Hepatocyte (in vitro differentiated cells): ENCODE measurements at regions not wholly inside any gene's neighbourhood (a gene's known extent, or its start where the extent isn't known, plus 50 kb on each side); places are given as distances from the start of the nearest gene placed in this dataset.

Experiments
- DNase-seq: peaks from one replicate; pipeline ENCODE4 v3.0.0-alpha.2; 2016; ENCODE audit warnings: low spot score
- H2AFZ ChIP-seq: fragments of 200-600 bp; sonication (generic); 2 replicates; pipeline ENCODE4 v1.6.0; 2016; ENCODE audit warnings: antibody characterized with exemption, mild to moderate bottlenecking
- H3K27ac ChIP-seq: fragments of 200-600 bp; sonication (generic); 2 replicates; pipeline ENCODE4 v1.5.1; 2016; ENCODE audit warnings: mild to moderate bottlenecking
- H3K27me3 ChIP-seq: fragments of 200-600 bp; sonication (generic); 2 replicates; pipeline ENCODE4 v1.6.1; 2016
- H3K36me3 ChIP-seq: fragments of 200-600 bp; sonication (generic); replicated peaks from 2 replicates; pipeline ENCODE4 v1.5.1; 2016; ENCODE audit warnings: low read depth; ENCODE audit not compliant: insufficient read depth
- H3K4me1 ChIP-seq: fragments of 200-600 bp; sonication (generic); 2 replicates; pipeline ENCODE4 v1.5.1; 2016; ENCODE audit warnings: mild to moderate bottlenecking, moderate library complexity; ENCODE audit not compliant: insufficient read depth
- H3K4me2 ChIP-seq: fragments of 200-600 bp; sonication (generic); 2 replicates; pipeline ENCODE4 v1.6.0; 2016
- H3K4me3 ChIP-seq: fragments of 200-600 bp; sonication (generic); 2 replicates; pipeline ENCODE4 v1.5.1; 2016; ENCODE audit warnings: mild to moderate bottlenecking
- H3K79me2 ChIP-seq: fragments of 200-600 bp; sonication (generic); 2 replicates; pipeline ENCODE4 v1.6.0; 2017; ENCODE audit warnings: mild to moderate bottlenecking
- H3K9me2 ChIP-seq: fragments of 200-600 bp; sonication (generic); replicated peaks from 2 replicates; pipeline ENCODE4 v1.6.0; 2017; ENCODE audit warnings: mild to moderate bottlenecking; ENCODE audit not compliant: insufficient read depth
- H3K9me3 ChIP-seq: fragments of 200-600 bp; sonication (generic); 2 replicates; pipeline ENCODE4 v1.5.1; 2016; ENCODE audit warnings: low read depth, mild to moderate bottlenecking
- H4K20me1 ChIP-seq: fragments of 200-600 bp; sonication (generic); 2 replicates; pipeline ENCODE4 v1.6.0; 2016; ENCODE audit warnings: mild to moderate bottlenecking; ENCODE audit not compliant: insufficient read depth, poor library complexity, severe bottlenecking
- CTCF ChIP-seq: fragments of 200-600 bp; sonication (generic); IDR thresholded peaks from 2 replicates; pipeline ENCODE4 v1.5.1; 2016; ENCODE audit warnings: antibody characterized with exemption, mild to moderate bottlenecking; ENCODE audit not compliant: poor library complexity
- EZH2 ChIP-seq: fragments of 200-600 bp; sonication (generic); IDR thresholded peaks from 2 replicates; pipeline ENCODE4 v1.6.1; 2016; ENCODE audit warnings: antibody characterized with exemption, mild to moderate bottlenecking, borderline replicate concordance
- EZH2phosphoT487 ChIP-seq: fragments of 200-600 bp; sonication (generic); IDR thresholded peaks from one replicate; pipeline ENCODE4 v1.6.1; 2018; ENCODE audit warnings: antibody characterized with exemption, mild to moderate bottlenecking, low read depth, moderate library complexity; ENCODE audit not compliant: unreplicated experiment, severe bottlenecking
- whole genome bisulfite sequencing: methylation state at CpG from one replicate; pipeline ENCODE4 v1.1.6; 2016; ENCODE audit warnings: low lambda C conversion rate; ENCODE audit errors: missing lambda C conversion rate; 5-methylcytosine and 5-hydroxymethylcytosine counted together

GRCh38 chr4:170231377-170231776 lies 141.6 kb upstream of the AADAT start:
- Histone ChIP-seq H4K20me1 (no peaks in the 10 kb centered on the region), H3K9me3 (no peaks in the 10 kb centered on the region), H3K36me3 (no peaks in the 10 kb centered on the region), H2AFZ (no peak overlapping the region), H3K4me1 (no peaks in the 10 kb centered on the region), H3K27ac (no peak overlapping the region), H3K79me2 (no peaks in the 10 kb centered on the region), H3K4me3 (no peak overlapping the region), H3K4me2 (no peak overlapping the region), H3K9me2 (no peaks in the 10 kb centered on the region), H3K27me3 (no peaks in the 10 kb centered on the region)
- WGBS = 68% methylated on average over 1 of the region's 1 CpG
- no peak for TF ChIP-seq EZH2
- no peak for TF ChIP-seq EZH2phosphoT487
- no peak for TF ChIP-seq CTCF
- DNase-seq = no peak

- H3K9me2 ChIP-seq = no peaks in the 10 kb centered on the region
- no peaks in the 10 kb centered on the region for H4K20me1 ChIP-seq
- H3K27ac ChIP-seq = no peak overlapping the region
- no peak for TF ChIP-seq EZH2phosphoT487
- no peak for TF ChIP-seq CTCF
- TF ChIP-seq EZH2 = no peak
- no peak overlapping the region for H3K4me2 ChIP-seq
- 59% methylated on average over 5 of the region's 5 CpGs for WGBS
- H2AFZ ChIP-seq = no peak overlapping the region
- H3K9me3 ChIP-seq = no peaks in the 10 kb centered on the region
- H3K4me1 ChIP-seq = no peaks in the 10 kb centered on the region
- no peaks in the 10 kb centered on the region for H3K36me3 ChIP-seq
- no peaks in the 10 kb centered on the region for H3K27me3 ChIP-seq
- no peaks in the 10 kb centered on the region for H3K79me2 ChIP-seq
- no peak overlapping the region for H3K4me3 ChIP-seq
- no peak for DNase-seq
These were observed 140.5 kb upstream of the AADAT start for GRCh38 chr4:170230242-170230641.

- no peak for TF ChIP-seq CTCF
- WGBS = 44% methylated on average over 1 of the region's 1 CpG
These were observed 139.2 kb upstream of the AADAT start for GRCh38 chr4:170229006-170229405.

GRCh38 chr4:170227928-170228327 lies 138.2 kb upstream of the AADAT start:
- Histone ChIP-seq H3K27me3 (no peaks in the 10 kb centered on the region), H3K4me2 (no peak overlapping the region), H3K36me3 (no peaks in the 10 kb centered on the region), H3K4me1 (no peaks in the 10 kb centered on the region), H3K9me3 (no peaks in the 10 kb centered on the region), H3K9me2 (no peaks in the 10 kb centered on the region), H3K4me3 (no peak overlapping the region), H3K27ac (no peak overlapping the region), H4K20me1 (no peaks in the 10 kb centered on the region), H2AFZ (no peak overlapping the region), H3K79me2 (no peaks in the 10 kb centered on the region)
- WGBS = 93% methylated on average over 2 of the region's 2 CpGs
- TF ChIP-seq CTCF (no peak), EZH2 (no peak), EZH2phosphoT487 (no peak)
- DNase-seq = no peak

More at GRCh38 chr4:170229006-170229405, 139.2 kb upstream of the AADAT start:
- no peaks in the 10 kb centered on the region for H3K4me1 ChIP-seq
- DNase-seq = no peak
- H3K4me3 ChIP-seq = no peak overlapping the region
- H3K36me3 ChIP-seq = no peaks in the 10 kb centered on the region
- H2AFZ ChIP-seq = no peak overlapping the region
- no peaks in the 10 kb centered on the region for H3K79me2 ChIP-seq
- H3K27me3 ChIP-seq = no peaks in the 10 kb centered on the region
- no peak overlapping the region for H3K4me2 ChIP-seq
- no peaks in the 10 kb centered on the region for H4K20me1 ChIP-seq
- H3K27ac ChIP-seq = no peak overlapping the region
- H3K9me2 ChIP-seq = no peaks in the 10 kb centered on the region
- no peaks in the 10 kb centered on the region for H3K9me3 ChIP-seq
